Mesenchymal stem cell (in vitro differentiated cells and primary cell): ENCODE measurements at regions not wholly inside any gene's neighbourhood (a gene's known extent, or its start where the extent isn't known, plus 50 kb on each side); places are given as distances from the start of the nearest gene placed in this dataset.

Source experiments
- DNase-seq: peaks from one replicate; pipeline ENCODE4 v3.0.0-alpha.2; 2013
- H2AFZ ChIP-seq: one replicate; pipeline ENCODE4 v1.6.1; 2013; ENCODE audit warnings: low read depth, mild to moderate bottlenecking, control low read depth, inconsistent platforms, low read length, moderate library complexity
- H2AK5ac ChIP-seq: 2 replicates; pipeline ENCODE4 v1.6.1; 2013; ENCODE audit warnings: low read length, moderate library complexity, mild to moderate bottlenecking, inconsistent platforms; ENCODE audit not compliant: severe bottlenecking
- H2BK120ac ChIP-seq: one replicate; pipeline ENCODE4 v1.6.1; 2013; ENCODE audit warnings: low read depth, mild to moderate bottlenecking, inconsistent platforms, low read length, moderate library complexity
- H2BK12ac ChIP-seq, 2 experiments: one replicate each; pipeline ENCODE4 v1.6.1; 2013; ENCODE audit warnings: inconsistent platforms in 2 of 2, low read length in 2 of 2, mild to moderate bottlenecking in 2 of 2, moderate library complexity in 2 of 2, control low read depth in 1 of 2
- H2BK15ac ChIP-seq: one replicate; pipeline ENCODE4 v1.6.1; 2013; ENCODE audit warnings: mild to moderate bottlenecking, low read depth, inconsistent platforms; ENCODE audit not compliant: poor library complexity, severe bottlenecking
- H2BK5ac ChIP-seq: 2 replicates; pipeline ENCODE4 v1.6.1; 2013; ENCODE audit warnings: low read depth, mild to moderate bottlenecking, low read length, control low read depth, inconsistent platforms; ENCODE audit not compliant: poor library complexity, severe bottlenecking
- H3K14ac ChIP-seq, 2 experiments: one replicate each; pipeline ENCODE4 v1.6.1; 2013; ENCODE audit warnings: inconsistent platforms in 2 of 2, low read length in 2 of 2, control low read depth in 1 of 2, mild to moderate bottlenecking in 1 of 2, moderate library complexity in 1 of 2
- H3K18ac ChIP-seq, 2 experiments: one replicate each; pipeline ENCODE4 v1.6.1; 2013; ENCODE audit warnings: inconsistent platforms in 2 of 2, low read length in 2 of 2, control low read depth in 1 of 2, low read depth in 1 of 2, mild to moderate bottlenecking in 1 of 2
- H3K23ac ChIP-seq, 2 experiments: one replicate each; pipeline ENCODE4 v1.6.1; 2013; ENCODE audit warnings: inconsistent platforms in 2 of 2, low read length in 2 of 2, mild to moderate bottlenecking in 2 of 2, moderate library complexity in 2 of 2, control low read depth in 1 of 2
- H3K27ac ChIP-seq: 2 replicates; pipeline ENCODE4 v1.5.1; 2013; ENCODE audit warnings: mild to moderate bottlenecking, moderate library complexity, low read length, control low read depth, inconsistent platforms; ENCODE audit not compliant: poor library complexity, severe bottlenecking
- H3K27me3 ChIP-seq, 2 experiments: 2 replicates each; pipeline versions ENCODE4 v1.6.1 to v1.7.0; 2013; ENCODE audit warnings: low read length in 2 of 2, mild to moderate bottlenecking in 2 of 2, moderate library complexity in 2 of 2, control low read depth in 1 of 2, inconsistent platforms in 1 of 2; ENCODE audit not compliant: control insufficient read depth in 1 of 2, insufficient read depth in 1 of 2
- H3K36me3 ChIP-seq, 2 experiments: 2 replicates each; pipeline versions ENCODE4 v1.6.1 to v1.7.0; 2013; ENCODE audit warnings: low read length in 2 of 2, control low read depth in 1 of 2, inconsistent platforms in 1 of 2, low read depth in 1 of 2, mild to moderate bottlenecking in 1 of 2; ENCODE audit not compliant: insufficient read depth in 2 of 2, control insufficient read depth in 1 of 2
- H3K4ac ChIP-seq, 2 experiments: one replicate each; pipeline ENCODE4 v1.6.1; 2013; ENCODE audit warnings: inconsistent platforms in 2 of 2, low read length in 2 of 2, mild to moderate bottlenecking in 2 of 2, moderate library complexity in 2 of 2, control low read depth in 1 of 2, low read depth in 1 of 2
- H3K4me1 ChIP-seq: 2 replicates; pipeline ENCODE4 v1.6.1; 2013; ENCODE audit warnings: low read depth, low read length, control low read depth; ENCODE audit not compliant: control insufficient read depth, insufficient read depth
- H3K4me2 ChIP-seq: 2 replicates; pipeline ENCODE4 v1.6.1; 2013; ENCODE audit warnings: low read length, mild to moderate bottlenecking, inconsistent platforms; ENCODE audit not compliant: poor library complexity, severe bottlenecking
- H3K4me3 ChIP-seq, 2 experiments: 2 replicates each; pipeline versions ENCODE4 v1.5.1 to v1.7.0; 2013; ENCODE audit warnings: low read length in 2 of 2, mild to moderate bottlenecking in 2 of 2, control low read depth in 1 of 2, low read depth in 1 of 2; ENCODE audit not compliant: insufficient read depth in 1 of 2
- H3K79me1 ChIP-seq: replicated peaks from 2 replicates; pipeline ENCODE4 v1.6.1; 2013; ENCODE audit warnings: mild to moderate bottlenecking, control low read depth, low read length, inconsistent platforms; ENCODE audit not compliant: poor library complexity, severe bottlenecking
- H3K9ac ChIP-seq: 2 replicates; pipeline ENCODE4 v1.7.0; 2013; ENCODE audit warnings: mild to moderate bottlenecking, low read length, moderate library complexity
- H3K9me3 ChIP-seq: 2 replicates; pipeline ENCODE4 v1.7.0; 2013; ENCODE audit warnings: mild to moderate bottlenecking, low read length; ENCODE audit not compliant: control insufficient read depth
- H4K8ac ChIP-seq: one replicate; pipeline ENCODE4 v1.6.1; 2013; ENCODE audit warnings: inconsistent platforms, mild to moderate bottlenecking, low read length, moderate library complexity
- H4K91ac ChIP-seq: one replicate; pipeline ENCODE4 v1.6.1; 2013; ENCODE audit warnings: mild to moderate bottlenecking, low read length, inconsistent platforms
- whole genome bisulfite sequencing: methylation state at CpG from one replicate; pipeline ENCODE4 v1.1.7; 2013; ENCODE audit warnings: mixed read lengths; 5-methylcytosine and 5-hydroxymethylcytosine counted together

DNA sequence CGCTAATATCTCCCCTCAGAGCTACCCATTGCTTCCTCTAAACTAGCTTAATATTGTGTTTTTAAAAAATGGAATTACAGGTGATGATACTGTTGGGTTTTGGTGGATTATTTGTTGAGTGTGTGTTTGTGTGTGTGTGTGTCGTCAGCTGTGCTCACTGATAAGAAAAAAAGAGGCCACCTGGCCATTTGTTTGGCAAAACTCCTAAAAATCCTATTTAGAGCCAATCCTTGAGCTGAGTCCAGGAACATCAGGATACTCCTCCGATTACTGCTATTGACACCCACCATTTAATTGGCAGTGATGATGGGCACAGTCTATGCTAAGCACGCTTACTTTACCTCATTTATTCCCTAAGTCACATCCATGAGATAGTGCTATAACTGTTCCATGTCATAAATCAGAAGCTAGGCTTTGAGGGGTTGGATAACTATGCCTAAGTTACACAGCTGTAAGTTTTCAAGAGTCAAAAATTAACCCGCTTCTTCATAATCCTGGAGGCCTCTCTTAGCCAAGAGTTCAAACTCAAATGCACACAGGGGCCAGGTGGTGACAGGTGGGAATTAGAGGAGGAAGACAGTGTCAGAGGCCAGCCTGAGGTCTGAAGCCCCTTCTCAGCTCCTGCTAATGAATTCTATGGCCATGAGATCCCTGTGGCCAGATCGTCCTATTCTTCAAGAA lies 1026.6 kb upstream of the TMEM132C start:
- no peaks in the 10 kb centered on the region for H3K79me1 ChIP-seq
- H2BK15ac ChIP-seq = no peak overlapping the region
- no peak overlapping the region for H3K23ac ChIP-seq
- 73% methylated on average over 4 of the region's 6 CpGs for WGBS
- no peaks in the 10 kb centered on the region for H3K9me3 ChIP-seq
- H2BK5ac ChIP-seq = no peak overlapping the region
- H3K9ac ChIP-seq = peak overlapping the region; percentile 66
- no peak overlapping the region for H3K4ac ChIP-seq
- H3K18ac ChIP-seq = no peak overlapping the region
- H3K4me1 ChIP-seq = peaks cover 6% of the 10 kb centered on the region
- no peak overlapping the region for H2BK120ac ChIP-seq
- no peak overlapping the region for H3K14ac ChIP-seq
- no peak overlapping the region for H4K8ac ChIP-seq
- H3K4me3 ChIP-seq = peak overlapping the region in 1 of 2 experiments; percentile 35
- peak overlapping the region; percentile 30 for H3K27ac ChIP-seq
- H2BK12ac ChIP-seq = no peak overlapping the region
- no peaks in the 10 kb centered on the region for H3K27me3 ChIP-seq
- no peak overlapping the region for H4K91ac ChIP-seq
- no peak overlapping the region for H2AFZ ChIP-seq
- DNase-seq = no peak
- H3K4me2 ChIP-seq = no peak overlapping the region
- no peaks in the 10 kb centered on the region for H3K36me3 ChIP-seq
- H2AK5ac ChIP-seq = no peak overlapping the region

DNA sequence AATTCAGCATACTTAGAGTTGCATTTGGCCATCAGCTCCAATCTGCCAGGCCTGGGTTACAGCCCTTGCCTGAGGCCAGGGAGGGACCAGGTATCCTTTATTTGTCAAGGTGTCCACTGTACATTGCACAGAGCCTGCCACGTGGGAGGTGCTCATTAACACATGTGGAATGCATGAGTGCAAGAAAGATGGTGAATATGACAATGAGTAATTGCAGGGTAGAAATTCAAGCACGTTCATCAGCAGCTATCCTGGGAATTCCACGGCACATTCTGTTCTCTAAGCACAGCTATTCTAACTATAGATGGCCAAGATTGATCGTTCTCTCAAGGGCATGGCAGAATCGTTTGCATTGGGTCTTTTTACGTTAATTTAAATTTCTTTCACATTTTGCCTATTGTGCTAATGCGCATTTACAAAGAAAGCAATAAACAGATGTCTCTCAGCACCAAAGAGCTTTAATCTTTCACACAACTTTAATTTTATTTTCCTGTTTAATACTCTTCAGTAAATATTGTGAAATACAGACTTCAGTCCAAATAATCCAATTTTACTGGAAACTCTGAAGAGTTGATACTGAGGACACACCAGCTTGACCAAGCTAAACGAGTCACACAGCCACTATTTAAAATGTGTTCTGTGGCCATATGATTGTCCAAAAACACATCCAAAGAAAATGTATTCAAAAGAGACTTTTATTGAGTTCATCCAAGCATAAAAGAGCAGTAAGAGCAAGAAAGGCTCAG lies 1025.7 kb upstream of the TMEM132C start:
- Histone ChIP-seq H3K79me1 (no peaks in the 10 kb centered on the region), H3K4me1 (peaks cover 4% of the 10 kb centered on the region), H2AFZ (no peak overlapping the region), H3K18ac (no peak overlapping the region), H3K27me3 (no peaks in the 10 kb centered on the region), H3K23ac (no peak overlapping the region), H4K8ac (no peak overlapping the region), H3K9me3 (no peaks in the 10 kb centered on the region), H4K91ac (no peak overlapping the region), H2AK5ac (no peak overlapping the region), H3K14ac (no peak overlapping the region), H2BK12ac (no peak overlapping the region), H2BK5ac (no peak overlapping the region), H3K36me3 (no peaks in the 10 kb centered on the region), H3K27ac (peak overlapping the region; percentile 34), H3K4ac (no peak overlapping the region), H3K9ac (peak overlapping the region; percentile 66), H3K4me2 (no peak overlapping the region), H2BK15ac (no peak overlapping the region), H2BK120ac (no peak overlapping the region), H3K4me3 (no peak overlapping the region)
- no peak for DNase-seq
- 66% methylated on average over 8 of the region's 8 CpGs for WGBS

DNA sequence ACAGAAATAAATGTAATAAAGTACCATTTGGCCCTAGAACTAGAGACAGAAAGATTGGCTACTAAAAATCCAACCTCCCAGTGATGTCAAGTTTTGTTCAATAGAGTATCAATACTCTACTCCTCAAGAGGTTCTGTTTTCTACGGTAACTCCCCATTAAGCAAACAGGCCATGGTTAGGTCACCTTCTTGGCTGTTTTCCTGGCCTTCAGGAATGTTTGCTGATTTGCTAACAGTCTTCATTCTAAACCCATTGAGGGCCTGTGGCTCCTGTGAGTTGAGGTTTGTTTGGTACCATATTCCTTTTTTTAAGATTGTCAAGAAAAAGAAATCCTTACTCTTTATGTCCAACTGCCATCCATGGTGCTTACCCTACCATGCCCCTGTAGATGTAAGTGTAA lies 1022.0 kb upstream of the TMEM132C start:
- Histone ChIP-seq H3K4ac (no peak overlapping the region), H2BK5ac (no peak overlapping the region), H3K36me3 (no peaks in the 10 kb centered on the region), H3K23ac (no peak overlapping the region), H3K9ac (peak overlapping the region; percentile 77), H3K4me2 (no peak overlapping the region), H3K27ac (no peak overlapping the region), H3K14ac (no peak overlapping the region), H2AFZ (no peak overlapping the region), H4K91ac (no peak overlapping the region), H2BK120ac (no peak overlapping the region), H3K9me3 (no peaks in the 10 kb centered on the region), H3K4me3 (no peak overlapping the region), H3K79me1 (no peaks in the 10 kb centered on the region), H4K8ac (no peak overlapping the region), H2AK5ac (no peak overlapping the region), H3K4me1 (peaks cover 4% of the 10 kb centered on the region), H2BK12ac (no peak overlapping the region), H2BK15ac (no peak overlapping the region), H3K27me3 (no peaks in the 10 kb centered on the region), H3K18ac (no peak overlapping the region)
- WGBS = 80% methylated on average over 1 of the region's 1 CpG
- DNase-seq = no peak

DNA sequence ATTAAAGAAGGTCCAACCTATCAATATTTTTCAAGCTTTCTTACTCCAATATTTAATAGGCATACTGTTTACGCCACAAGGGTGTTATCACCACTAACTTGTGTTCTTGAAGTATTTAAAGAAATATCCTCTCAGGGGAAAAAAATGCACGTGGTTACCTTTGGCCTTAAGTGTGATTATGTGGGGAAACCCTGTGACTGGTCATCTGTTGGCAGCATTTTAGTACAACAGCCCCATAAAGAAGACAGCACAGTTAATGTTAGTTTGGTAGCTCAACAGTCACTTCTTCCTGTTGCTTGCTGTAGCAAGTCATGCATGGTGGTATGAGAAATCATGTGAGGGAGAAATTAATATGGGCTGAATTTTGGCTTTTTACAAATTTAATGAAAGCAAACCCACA lies 1021.5 kb upstream of the TMEM132C start:
- H3K9ac ChIP-seq = peak overlapping the region; percentile 77
- 11% methylated on average over 1 of the region's 2 CpGs for WGBS
- no peak overlapping the region for H3K18ac ChIP-seq
- no peak overlapping the region for H2AFZ ChIP-seq
- H3K9me3 ChIP-seq = no peaks in the 10 kb centered on the region
- H3K4me3 ChIP-seq = no peak overlapping the region
- no peak overlapping the region for H2BK12ac ChIP-seq
- H3K27me3 ChIP-seq = no peaks in the 10 kb centered on the region
- no peak overlapping the region for H4K91ac ChIP-seq
- no peak overlapping the region for H3K4me2 ChIP-seq
- H3K4ac ChIP-seq = no peak overlapping the region
- H3K14ac ChIP-seq = no peak overlapping the region
- no peak overlapping the region for H2BK5ac ChIP-seq
- H2AK5ac ChIP-seq = no peak overlapping the region
- H3K4me1 ChIP-seq = peaks cover 4% of the 10 kb centered on the region
- H3K79me1 ChIP-seq = no peaks in the 10 kb centered on the region
- H3K36me3 ChIP-seq = no peaks in the 10 kb centered on the region
- H3K27ac ChIP-seq = no peak overlapping the region
- DNase-seq = no peak
- no peak overlapping the region for H3K23ac ChIP-seq
- no peak overlapping the region for H2BK15ac ChIP-seq
- H4K8ac ChIP-seq = no peak overlapping the region
- no peak overlapping the region for H2BK120ac ChIP-seq
